NCI-H187 (cell line): ENCODE measurements at regions not wholly inside any gene's neighbourhood (a gene's known extent, or its start where the extent isn't known, plus 50 kb on each side); places are given as distances from the start of the nearest gene placed in this dataset.
"Not testable (repeated sequence)": the region's sequence is repeated elsewhere in the genome, so short reads cannot be mapped to it uniquely, and the experiment has no call there.

Source experiments
- DNase-seq, 2 experiments: peaks; one replicate each; lab custom pipeline; 2025; lab: John Stamatoyannopoulos, UW

DNA sequence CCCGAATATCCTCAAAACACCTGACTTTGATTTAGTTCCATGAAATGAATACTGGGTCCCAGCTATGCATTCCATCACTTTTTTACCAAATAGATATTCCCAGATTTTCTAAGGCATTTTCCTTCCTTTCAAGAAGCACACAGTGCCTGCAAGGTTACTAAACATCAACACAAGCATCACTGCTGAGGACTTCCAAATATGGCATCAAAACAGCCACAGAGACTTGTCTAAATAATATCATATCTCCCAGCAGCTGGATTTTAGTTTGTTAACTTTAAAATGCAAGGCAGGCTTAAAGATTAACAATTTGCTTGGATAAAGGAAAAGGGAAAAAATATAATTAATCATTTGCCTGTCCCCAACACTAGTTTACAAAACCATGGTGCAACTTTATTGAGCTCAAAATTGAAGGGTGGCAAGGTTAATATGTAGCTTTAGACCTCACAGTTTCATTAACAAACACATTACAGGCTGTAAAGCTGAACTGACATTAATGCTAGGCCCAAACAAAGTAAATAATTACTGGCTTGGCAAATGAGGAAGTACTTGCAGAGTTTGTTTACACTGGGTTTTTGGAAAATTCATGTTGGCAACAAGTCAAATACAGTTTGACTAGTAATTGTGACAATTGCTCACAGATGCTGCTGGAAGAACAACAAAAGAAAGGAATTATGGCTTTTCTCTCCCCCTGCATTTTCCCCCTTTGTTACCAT lies 401.7 kb upstream of the CDIN1 start:
- no peak for DNase-seq

DNA sequence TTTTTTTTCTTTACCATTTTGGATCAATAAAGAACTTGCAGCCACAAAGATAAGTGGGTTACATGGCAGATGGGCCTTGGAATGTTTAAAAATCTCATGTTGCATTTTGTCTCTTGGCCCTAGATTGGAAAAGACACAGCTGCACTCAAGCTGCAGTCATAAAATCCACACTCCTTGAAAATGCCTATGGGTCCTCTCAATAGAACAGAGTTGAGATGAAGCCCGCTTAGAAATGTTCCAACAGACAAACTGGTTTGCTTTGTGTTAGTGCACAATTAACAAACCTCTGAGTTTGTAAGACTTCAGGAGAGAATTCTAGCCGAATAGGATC lies 401.2 kb upstream of the CDIN1 start:
- no peak for DNase-seq

DNA sequence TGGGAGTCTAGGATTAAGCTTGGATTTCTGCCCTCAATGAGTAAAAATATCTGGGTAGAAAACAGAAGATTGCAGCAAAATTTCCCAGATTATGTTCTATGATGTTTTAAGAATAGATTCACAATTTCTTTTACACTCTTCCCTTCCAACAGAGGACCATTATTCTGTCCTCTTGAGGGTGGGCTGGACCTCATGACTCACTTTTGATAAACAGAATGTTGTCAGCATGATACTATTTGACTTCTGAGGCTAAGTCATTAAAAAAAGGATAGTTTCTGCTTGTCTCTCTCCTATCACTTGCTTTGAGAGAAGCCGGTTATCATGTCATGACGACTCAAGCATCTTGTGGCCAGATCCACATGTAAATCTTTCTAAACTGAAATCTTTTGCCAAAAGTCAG lies 396.2 kb upstream of the CDIN1 start:
- no peak for DNase-seq

DNA sequence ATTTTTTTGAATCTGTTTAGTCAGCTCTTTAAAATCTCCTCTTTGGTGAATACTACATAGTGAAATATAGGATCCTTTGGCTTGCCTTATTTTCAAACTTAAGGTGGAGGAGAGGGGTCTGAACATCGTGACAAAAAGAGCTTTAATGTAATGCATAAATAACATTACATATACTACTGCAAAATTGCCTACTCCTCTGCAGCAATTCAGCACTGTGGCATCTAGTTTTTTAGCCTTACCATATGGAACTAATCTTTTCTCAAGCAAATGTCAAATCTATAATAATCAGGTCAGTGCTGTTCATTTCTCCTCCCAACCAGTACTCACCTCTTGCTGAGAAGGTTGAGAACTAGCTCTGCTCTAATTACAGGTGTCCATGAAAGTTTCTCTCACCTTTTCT lies 394.0 kb upstream of the CDIN1 start:
- no peak for DNase-seq

DNA sequence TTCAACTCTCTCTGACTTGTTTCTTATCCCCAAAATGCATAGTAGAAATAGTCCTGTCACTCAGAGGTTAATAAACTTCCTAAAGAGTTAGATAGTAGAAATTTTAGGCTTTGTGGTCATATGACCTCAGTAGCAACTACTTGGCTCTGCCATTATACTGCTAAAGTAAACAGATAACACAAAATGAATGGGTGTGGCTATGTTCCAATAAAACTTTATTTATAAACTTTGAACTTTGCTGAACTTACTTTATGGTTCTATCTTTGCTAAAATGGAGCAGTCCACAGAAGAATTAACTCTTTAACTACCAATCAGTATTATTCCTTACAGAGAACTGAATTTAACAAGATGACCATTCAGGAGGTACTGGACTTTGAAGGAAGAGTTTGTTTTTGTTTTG lies 393.6 kb upstream of the CDIN1 start:
- no peak for DNase-seq

DNA sequence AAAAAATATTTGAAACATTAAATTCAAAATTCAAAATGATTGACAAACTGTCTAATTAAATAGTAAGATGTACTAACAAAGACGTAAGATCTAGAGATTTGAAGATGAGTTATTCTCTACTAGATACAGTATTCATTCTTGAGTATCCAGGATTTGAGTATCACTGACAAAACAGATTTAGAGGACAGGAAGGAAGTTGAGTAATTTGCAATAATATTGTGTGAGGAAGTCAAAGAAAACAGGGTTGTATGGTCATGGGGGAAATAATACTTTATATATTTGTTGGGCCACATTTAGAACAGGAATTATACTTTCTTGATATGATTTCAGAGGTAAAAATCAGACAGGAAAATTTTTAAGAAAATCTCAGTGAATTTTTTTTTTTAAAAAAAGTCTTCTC lies 393.1 kb upstream of the CDIN1 start:
- DNase-seq, result no peak

DNA sequence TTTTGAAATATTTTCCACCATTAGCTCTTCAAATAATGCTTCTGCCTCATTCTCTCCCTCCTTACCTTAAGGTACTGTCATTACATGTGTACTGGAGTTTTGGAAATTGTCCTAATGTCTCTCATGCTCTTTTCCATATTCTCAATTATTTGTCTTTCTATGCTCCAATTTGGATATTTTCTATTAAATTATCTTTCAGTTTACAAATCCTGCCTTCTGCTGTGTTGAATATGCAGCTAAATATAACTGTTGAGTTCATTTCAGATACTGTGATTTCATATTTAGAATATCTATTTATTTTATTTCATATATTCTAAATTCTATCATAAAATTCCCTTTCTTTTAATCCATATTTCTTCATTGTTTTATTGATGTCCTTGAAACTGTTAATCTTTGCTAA lies 388.0 kb upstream of the CDIN1 start:
- no peak for DNase-seq

DNA sequence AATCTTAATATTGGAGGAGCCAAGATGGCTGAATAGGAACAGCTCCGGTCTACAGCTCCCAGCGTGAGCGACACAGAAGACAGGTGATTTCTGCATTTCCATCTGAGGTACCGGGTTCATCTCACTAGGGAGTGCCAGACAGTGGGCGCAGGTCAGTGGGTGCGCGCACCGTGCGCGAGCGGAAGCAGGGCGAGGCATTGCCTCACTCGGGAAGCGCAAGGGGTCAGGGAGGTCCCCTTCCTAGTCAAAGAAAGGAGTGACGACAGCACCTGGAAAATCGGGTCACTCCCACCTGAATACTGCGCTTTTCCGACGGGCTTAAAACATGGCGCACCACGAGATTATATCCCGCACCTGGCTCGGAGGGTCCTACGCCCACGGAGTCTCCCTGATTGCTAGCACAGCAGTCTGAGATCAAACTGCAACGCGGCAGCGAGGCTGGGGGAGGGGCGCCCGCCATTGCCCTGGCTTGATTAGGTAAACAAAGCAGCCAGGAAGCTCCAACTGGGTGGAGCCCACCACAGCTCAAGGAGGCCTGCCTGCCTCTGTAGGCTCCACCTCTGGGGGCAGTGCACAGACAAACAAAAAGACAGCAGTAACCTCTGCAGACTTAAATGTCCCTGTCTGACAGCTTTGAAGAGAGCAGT lies 383.9 kb upstream of the CDIN1 start:
- not testable (repeated sequence) for DNase-seq

DNA sequence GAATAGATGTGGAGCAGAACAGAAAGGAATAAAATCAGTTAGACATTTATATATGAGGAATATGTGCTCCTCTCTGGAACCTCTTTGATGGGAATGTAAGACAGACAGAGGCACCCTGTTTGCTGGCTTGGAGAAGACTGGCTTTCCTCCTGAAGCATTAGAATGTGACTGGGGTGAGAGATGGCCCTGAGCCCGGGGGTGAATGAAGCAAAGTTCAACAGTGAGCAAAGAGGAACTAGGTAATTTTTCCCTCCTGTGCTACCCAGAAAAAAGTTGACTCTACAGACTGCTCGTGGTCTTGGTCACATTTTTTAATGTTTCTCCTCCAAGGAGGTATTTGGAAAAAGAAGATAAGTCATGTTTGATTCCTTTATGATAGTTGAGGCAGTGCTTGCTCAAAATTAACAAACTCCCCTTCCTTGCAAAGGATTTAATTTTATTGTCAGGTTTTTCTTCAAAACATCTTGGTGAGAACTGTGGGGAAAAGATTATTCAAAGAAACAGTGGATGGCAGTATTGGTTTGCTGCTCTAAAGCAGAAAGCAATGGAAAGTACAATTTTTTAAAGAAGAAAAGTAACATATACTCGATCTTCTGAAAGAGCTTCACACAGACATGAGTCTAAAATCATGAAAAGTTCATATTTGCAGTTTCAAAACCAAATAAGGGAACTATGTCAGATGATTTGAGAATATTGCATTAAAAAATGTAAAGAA lies 370.4 kb upstream of the CDIN1 start:
- DNase-seq, result no peak

DNA sequence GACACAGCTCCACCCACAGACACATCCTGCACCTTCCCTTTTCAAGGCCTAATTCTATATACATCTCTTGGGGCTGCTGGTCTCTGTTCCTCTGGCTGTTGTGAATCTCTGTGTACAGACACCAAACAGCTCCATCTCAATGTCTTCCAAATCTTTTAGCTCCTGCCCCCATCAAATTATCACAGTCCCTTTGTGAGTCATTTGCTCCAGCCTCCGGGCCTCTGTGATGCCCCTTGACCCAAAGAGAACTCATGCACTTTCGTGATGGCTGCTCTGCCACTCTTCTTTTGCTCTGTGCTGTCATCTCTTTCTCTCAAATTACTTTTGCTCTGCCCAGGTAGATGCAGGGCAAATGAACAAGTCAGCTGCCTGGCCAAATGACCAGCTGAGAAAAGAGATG lies 369.0 kb upstream of the CDIN1 start:
- no peak for DNase-seq

DNA sequence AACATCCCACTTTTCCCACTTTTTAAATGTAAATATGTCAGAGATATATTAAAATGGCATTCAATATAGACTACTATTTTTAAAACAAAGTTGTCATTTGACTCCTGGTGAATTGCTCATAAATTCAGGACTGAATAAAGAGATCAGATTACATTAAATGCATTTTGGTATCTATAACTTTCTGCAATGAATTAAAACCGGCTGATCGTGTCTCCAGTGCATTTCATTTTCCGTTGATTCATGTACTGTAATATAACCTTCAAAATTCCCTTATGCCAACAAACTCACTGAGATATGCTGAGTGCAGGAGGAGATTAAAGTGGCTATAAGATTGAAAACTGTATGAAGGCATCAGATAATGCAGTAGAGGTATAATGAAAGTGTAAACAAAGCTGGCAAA lies 361.1 kb upstream of the CDIN1 start:
- DNase-seq, result no peak

DNA sequence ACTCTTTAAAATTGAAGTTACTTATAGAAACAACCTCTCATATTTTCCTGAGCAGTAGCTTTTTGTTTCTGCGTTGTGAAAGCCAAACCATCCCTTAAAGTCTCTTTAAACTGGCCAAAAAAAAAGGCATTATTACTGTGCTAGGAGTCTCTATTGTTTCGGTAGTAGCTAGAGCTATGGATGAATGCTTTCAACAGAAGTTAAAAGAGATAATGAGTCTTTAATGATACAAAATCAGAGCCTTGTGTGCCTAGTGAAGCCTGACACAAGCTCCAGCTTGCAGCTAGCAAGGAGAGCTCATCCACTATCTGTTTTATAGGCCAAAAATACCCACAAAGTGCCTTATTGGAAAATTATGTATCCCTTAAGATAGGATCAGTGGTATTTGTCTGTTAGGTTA lies 360.4 kb upstream of the CDIN1 start:
- no peak for DNase-seq

DNA sequence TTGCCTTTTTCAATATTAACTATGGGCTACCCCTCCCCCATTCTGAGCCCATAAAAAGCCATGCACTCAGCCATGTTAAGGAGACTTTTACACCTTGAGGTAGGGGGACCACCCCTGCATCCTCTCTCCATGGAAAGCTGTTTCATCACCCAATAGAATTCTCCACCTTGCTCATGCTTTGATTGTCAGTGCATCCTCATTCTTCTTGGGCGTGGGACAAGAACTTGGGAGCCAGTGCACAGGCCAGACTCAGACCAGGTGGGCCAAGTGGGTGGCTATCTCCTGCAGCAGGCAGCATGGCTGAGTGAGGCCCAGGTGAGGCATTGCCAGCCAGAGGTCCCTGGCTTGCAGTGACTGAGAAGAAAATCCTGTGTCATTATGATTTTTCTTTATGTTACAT lies 357.4 kb upstream of the CDIN1 start:
- no peak for DNase-seq

DNA sequence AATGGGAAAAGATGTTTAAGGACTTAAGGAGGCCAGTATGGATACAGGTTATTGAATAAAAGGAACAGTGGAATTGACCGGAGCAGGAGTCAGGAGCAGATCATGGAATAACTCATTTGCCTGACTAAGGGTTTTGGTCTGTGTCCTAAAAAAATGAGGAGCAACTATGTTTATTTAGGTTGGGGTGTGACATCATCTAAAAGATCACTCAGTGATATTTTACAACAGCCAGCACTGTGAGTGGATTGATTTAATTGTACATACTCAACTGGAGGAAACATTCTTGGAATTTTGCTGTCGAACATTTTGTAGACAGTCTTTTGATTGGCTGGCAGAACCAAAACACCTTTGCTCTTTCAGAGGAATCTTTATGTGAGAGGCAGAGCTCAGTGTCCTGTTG lies 348.6 kb upstream of the CDIN1 start:
- DNase-seq, result no peak

DNA sequence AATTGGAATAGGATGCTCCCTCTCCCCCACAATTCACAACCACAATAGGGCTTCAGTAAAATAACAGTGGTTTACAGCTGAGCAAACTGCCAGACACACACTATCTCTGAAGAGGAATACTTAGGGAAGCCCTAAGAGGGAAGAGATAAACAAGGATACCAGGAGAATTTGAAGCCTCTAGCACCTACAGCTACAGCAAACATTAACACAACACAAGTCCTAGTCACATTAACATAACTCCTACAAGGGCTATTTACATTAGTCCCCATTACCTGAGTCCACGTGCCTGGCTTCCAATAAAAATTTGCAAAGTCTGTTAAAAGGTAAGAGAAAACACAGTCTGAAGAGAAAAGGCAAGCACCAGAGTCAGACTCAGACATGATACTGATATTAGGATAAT lies 346.9 kb upstream of the CDIN1 start:
- no peak for DNase-seq

DNA sequence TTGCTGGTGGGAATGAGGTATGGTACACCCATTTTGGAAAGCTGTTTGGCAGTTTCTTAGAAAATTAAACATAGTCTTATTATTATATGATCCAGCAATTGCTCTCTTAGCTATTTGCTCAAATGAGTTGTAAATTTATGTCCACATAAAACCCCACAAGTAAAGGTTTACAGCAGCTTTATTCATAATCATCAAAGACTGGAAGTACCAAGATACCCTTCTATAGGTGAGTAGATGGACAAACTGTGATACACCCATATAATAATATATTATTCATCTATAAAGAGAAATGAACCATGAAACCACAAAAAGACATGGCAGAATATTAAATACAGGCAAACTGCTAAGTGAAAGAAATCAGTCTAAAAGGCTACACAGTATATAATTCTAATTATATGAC lies 344.7 kb upstream of the CDIN1 start:
- no peak for DNase-seq

DNA sequence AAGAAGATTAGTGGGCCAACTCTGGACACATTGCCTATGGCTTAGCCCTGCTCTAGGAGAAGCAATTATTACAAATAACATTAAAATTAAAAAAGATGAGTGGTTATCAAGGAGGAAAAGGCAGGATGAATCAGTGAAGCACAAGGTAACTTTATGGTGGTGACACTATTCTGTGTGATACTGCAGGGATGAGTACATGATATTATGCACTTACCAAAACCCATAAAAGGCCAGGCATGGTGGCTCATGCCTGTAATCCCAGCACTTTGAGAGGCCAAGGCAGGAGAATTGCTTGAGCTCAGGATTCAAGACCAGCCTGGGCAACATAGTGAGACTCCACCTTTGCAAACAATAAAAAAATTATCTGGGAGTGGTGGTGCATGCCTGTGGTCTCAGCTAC lies 344.3 kb upstream of the CDIN1 start:
- DNase-seq, result no peak

DNA sequence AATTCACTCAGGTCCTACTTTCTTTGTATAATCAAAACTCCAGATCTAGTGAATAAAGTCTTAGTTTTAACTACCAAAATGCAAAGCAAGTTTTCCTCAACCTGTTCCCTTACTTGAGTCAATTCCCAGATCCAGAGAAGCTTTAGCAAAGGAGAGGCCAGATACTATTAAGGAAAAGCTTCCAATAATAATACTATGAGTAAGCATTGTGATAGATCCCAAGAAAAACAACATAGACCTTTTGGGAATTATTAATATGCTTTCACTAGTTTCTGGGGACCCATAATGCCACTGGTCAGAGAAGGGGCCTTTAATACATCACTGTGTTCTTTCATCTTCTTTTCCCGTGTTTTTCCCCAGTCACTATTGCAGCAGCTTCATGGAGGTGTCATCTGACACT lies 339.9 kb upstream of the CDIN1 start:
- no peak for DNase-seq

DNA sequence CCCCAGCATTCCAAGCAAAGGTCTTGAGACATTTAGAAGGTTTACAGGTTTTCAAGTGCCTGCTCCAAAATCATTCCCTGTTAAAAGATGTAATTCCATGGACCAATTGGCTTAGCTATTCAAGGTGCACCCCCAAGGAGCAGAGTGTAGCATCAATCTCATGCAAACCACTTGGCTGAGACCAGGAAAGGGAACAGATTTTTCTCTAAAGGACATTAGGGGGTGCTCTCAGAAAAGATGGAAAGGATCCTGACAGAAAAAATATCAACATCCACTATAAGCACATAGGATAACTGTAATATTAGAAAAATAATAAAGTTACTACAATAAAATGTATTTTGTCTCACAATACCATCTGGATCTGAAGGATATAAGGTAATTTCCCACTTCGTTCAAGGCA lies 328.0 kb upstream of the CDIN1 start:
- no peak for DNase-seq

DNA sequence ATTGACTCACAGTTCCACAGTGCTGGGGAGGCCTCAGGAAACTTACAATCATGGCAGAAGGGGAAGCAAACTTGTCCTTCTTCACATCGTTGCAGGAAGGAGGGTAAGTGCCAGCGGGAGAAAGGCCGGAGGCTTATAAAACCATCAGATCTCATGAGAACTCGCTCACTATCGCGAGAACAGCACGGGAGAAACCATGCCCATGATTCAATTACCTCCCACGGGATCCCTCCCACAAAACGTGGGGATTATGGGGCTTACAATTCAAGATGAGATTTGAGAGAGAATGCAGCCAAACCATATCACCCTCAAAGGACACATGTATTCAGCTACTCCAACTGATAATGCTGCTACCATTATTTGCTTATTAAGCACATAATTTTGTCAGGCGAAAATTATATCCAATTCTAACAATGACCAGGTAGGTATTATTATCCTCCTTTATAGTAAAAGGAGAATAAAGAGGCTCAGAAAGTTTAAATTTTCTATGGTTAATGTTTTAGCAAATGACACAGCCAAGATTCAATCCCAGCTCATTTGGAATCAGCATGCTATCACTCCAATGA lies 327.2 kb upstream of the CDIN1 start:
- no peak for DNase-seq

DNA sequence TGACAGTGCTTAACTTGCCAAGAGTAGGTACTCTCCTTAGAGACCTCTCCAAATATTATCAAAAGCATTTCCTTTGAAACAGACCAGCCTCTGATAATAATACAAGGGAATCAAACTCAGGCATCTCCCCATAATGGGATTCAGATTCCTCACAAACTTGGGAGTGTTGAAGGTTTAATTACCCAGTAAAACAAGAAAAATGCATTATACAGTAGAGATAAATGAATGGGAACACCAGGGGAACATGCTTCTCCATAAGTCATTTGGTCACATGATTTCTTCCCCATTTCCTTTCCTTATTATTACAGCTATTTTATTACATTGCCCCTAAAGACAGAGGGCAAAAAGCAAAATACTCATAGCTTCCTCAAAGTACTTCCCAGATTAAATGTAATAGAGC lies 325.0 kb upstream of the CDIN1 start:
- DNase-seq, result no peak

DNA sequence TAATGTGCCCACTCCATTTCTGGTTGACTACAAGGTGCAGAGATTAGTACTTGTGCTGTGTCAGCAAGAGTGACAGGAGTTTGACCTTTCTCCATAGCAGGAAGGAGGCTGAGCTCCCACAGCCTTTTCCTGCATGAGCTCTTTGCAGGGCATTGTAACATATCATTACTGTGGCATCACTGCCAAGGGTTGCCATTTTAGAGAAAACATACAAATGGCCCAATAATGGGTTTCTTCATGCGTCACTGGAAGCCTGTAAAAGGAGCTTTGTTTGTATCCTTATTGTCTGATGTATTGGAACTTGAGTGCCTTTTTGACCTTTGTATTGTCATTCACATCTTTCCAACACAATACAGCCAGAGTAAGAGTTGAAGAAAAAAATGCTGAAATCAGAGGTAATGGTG lies 323.0 kb upstream of the CDIN1 start:
- DNase-seq, result no peak

DNA sequence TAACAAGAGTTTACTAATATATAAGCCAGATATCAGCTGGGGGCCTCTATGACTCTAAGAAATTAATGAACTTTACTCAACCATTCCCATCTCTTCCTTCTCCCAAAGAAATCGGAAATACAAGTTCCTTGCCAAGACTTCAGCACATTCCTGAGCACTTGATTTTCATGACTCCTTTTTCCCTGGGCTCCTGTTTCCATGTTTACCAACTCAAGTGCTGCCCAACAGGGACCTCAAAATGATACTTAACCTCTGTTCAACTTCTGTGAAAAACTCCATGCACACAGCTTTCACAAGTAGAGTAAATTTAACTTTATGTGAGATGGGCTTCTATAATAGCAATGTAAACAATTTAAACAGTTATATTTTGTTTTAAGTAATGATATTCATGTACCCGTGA lies 315.8 kb upstream of the CDIN1 start:
- DNase-seq, result no peak
